H1 (cell line): ENCODE measurements at regions not wholly inside any gene's neighbourhood (a gene's known extent, or its start where the extent isn't known, plus 50 kb on each side); places are given as distances from the start of the nearest gene placed in this dataset.

Experiments
- CTCF ChIA-PET: fragments of 300-600 bp; sonication (Branson Sonifier 250); formaldehyde crosslinking; loops from one replicate; lab custom pipeline; 2021; ENCODE audit not compliant: partially characterized antibody; lab: Charles Lee
- POLR2A ChIA-PET: fragments of 300-600 bp; sonication (Branson Sonifier 250); formaldehyde crosslinking; loops from one replicate; lab custom pipeline; 2021; ENCODE audit warnings: inconsistent platforms; ENCODE audit not compliant: partially characterized antibody; lab: Charles Lee
- DNase-seq, 2 experiments: peaks; one replicate each; pipeline versions ENCODE4 v3.0.0 to v3.0.0-alpha.2; 2010 to 2022; ENCODE audit warnings: low spot score in 2 of 2, low read depth in 1 of 2, mixed read lengths in 1 of 2
- FAIRE-seq: peaks from 2 replicates; lab custom pipeline; 2011; peaks lifted over from hg19 to GRCh38; lab: Jason Lieb, UNC
- H2AFZ ChIP-seq: 2 replicates; pipeline ENCODE4 v1.8.1; 2012; ENCODE audit warnings: low read length, inconsistent platforms
- H2AK5ac ChIP-seq: 2 replicates; pipeline ENCODE4 v1.6.1; 2013; ENCODE audit warnings: low read depth, low read length
- H2BK120ac ChIP-seq: replicated peaks from 2 replicates; pipeline ENCODE3; 2013; ENCODE audit warnings: low read depth, low read length, inconsistent platforms
- H2BK12ac ChIP-seq: 2 replicates; pipeline ENCODE4 v1.6.1; 2013; ENCODE audit warnings: low read depth, low read length
- H2BK15ac ChIP-seq: 2 replicates; pipeline ENCODE4 v1.6.1; 2013; ENCODE audit warnings: low read length
- H2BK20ac ChIP-seq: 2 replicates; pipeline ENCODE4 v1.6.1; 2013; ENCODE audit warnings: low read length
- H2BK5ac ChIP-seq: 2 replicates; pipeline ENCODE4 v1.6.1; 2013; ENCODE audit warnings: low read depth, low read length
- H3K14ac ChIP-seq: 2 replicates; pipeline ENCODE4 v1.6.1; 2013; ENCODE audit warnings: inconsistent platforms; ENCODE audit not compliant: insufficient read length
- H3K18ac ChIP-seq: 2 replicates; pipeline ENCODE4 v1.6.1; 2013; ENCODE audit warnings: low read length; ENCODE audit errors: extremely low read depth
- H3K23ac ChIP-seq: 2 replicates; pipeline ENCODE4 v1.6.1; 2013; ENCODE audit warnings: inconsistent platforms; ENCODE audit not compliant: insufficient read length
- H3K23me2 ChIP-seq: 2 replicates; pipeline ENCODE4 v1.6.1; 2013; ENCODE audit warnings: low read depth, low read length
- H3K27ac ChIP-seq: 2 replicates; pipeline ENCODE4 v1.6.1; 2011; ENCODE audit warnings: low read depth, low read length, inconsistent platforms
- H3K27me3 ChIP-seq, 4 experiments: replicated peaks in 1 of 4; 1 replicate in 1 of 4; 2 replicates in 3 of 4; pipeline versions ENCODE4 v1.6.1 to v1.8.1; 2011 to 2013; ENCODE audit warnings: low read length in 3 of 4, mild to moderate bottlenecking in 3 of 4, inconsistent platforms in 2 of 4, mixed read lengths in 2 of 4, moderate library complexity in 1 of 4; ENCODE audit not compliant: control insufficient read depth in 3 of 4, insufficient read depth in 3 of 4; ENCODE audit errors: extremely low read depth in 1 of 4
- H3K36me3 ChIP-seq, 4 experiments: 2 replicates each; pipeline versions ENCODE4 v1.6.1 to v1.8.1; 2011 to 2013; ENCODE audit warnings: mild to moderate bottlenecking in 4 of 4, low read length in 3 of 4, moderate library complexity in 2 of 4, control low read depth in 1 of 4, inconsistent platforms in 1 of 4; ENCODE audit not compliant: insufficient read depth in 4 of 4, control insufficient read depth in 2 of 4
- H3K4ac ChIP-seq: replicated peaks from 2 replicates; pipeline ENCODE3; 2013; ENCODE audit warnings: low read length, low read depth, mixed read lengths, inconsistent platforms; ENCODE audit not compliant: insufficient read length
- H3K4me1 ChIP-seq, 4 experiments: replicated peaks in 1 of 4; 1 replicate in 1 of 4; 2 replicates in 3 of 4; pipeline versions ENCODE4 v1.6.1 to v1.8.1; 2011 to 2013; ENCODE audit warnings: low read length in 3 of 4, inconsistent platforms in 2 of 4, mixed read lengths in 1 of 4; ENCODE audit not compliant: insufficient read depth in 4 of 4, control insufficient read depth in 3 of 4
- H3K4me2 ChIP-seq, 2 experiments: 2 replicates each; pipeline versions ENCODE4 v1.6.1 to v1.8.1; 2011 to 2013; ENCODE audit warnings: low read depth in 2 of 2, low read length in 2 of 2, control low read depth in 1 of 2, inconsistent platforms in 1 of 2, mild to moderate bottlenecking in 1 of 2; ENCODE audit not compliant: insufficient read depth in 1 of 2
- H3K4me3 ChIP-seq, 4 experiments: fragments of 200-600, 300-600 bp in 1 of 4; sonication (generic), shearing (Covaris generic), sonication (Bioruptor Twin) in 1 of 4; 2 replicates each; pipeline versions ENCODE4 v1.5.1 to v1.8.1; 2011 to 2016; ENCODE audit warnings: low read length in 4 of 4, low read depth in 3 of 4, control low read depth in 2 of 4, inconsistent platforms in 2 of 4, mild to moderate bottlenecking in 2 of 4, mixed read lengths in 1 of 4, moderate library complexity in 1 of 4; ENCODE audit not compliant: insufficient read depth in 2 of 4; ENCODE audit errors: extremely low read depth in 1 of 4
- H3K56ac ChIP-seq: replicated peaks from 2 replicates; pipeline ENCODE3; 2013; ENCODE audit warnings: low read depth, mild to moderate bottlenecking, mixed read lengths, low read length, inconsistent platforms; ENCODE audit not compliant: insufficient read length
- H3K79me1 ChIP-seq: 2 replicates; pipeline ENCODE4 v1.6.1; 2013; ENCODE audit warnings: low read depth, low read length, control low read depth
- H3K79me2 ChIP-seq, 2 experiments: 2 replicates each; pipeline versions ENCODE4 v1.6.1 to v1.8.1; 2012 to 2013; ENCODE audit warnings: low read length in 2 of 2, mild to moderate bottlenecking in 2 of 2, inconsistent platforms in 1 of 2; ENCODE audit not compliant: insufficient read depth in 2 of 2, control insufficient read depth in 1 of 2
- H3K9ac ChIP-seq, 4 experiments: replicated peaks in 1 of 4; 1 replicate in 1 of 4; 2 replicates in 3 of 4; pipeline versions ENCODE4 v1.6.1 to v1.8.1; 2011 to 2013; ENCODE audit warnings: low read depth in 3 of 4, low read length in 3 of 4, control low read depth in 2 of 4, mild to moderate bottlenecking in 2 of 4, moderate library complexity in 2 of 4, inconsistent platforms in 1 of 4; ENCODE audit errors: extremely low read depth in 1 of 4
- H3K9me3 ChIP-seq, 2 experiments: 2 replicates each; pipeline versions ENCODE4 v1.6.1 to v1.8.1; 2012 to 2013; ENCODE audit warnings: mild to moderate bottlenecking in 2 of 2, moderate library complexity in 2 of 2, control low read depth in 1 of 2, inconsistent platforms in 1 of 2, low read depth in 1 of 2, low read length in 1 of 2, mixed read lengths in 1 of 2; ENCODE audit not compliant: insufficient read depth in 2 of 2
- H4K20me1 ChIP-seq, 2 experiments: replicated peaks in 1 of 2; 2 replicates each; pipeline versions ENCODE3 to v1.8.1; 2011 to 2013; ENCODE audit warnings: inconsistent platforms in 2 of 2, low read length in 2 of 2, mild to moderate bottlenecking in 1 of 2; ENCODE audit not compliant: insufficient read depth in 2 of 2, control insufficient read depth in 1 of 2
- H4K5ac ChIP-seq: 2 replicates; pipeline ENCODE4 v1.6.1; 2013; ENCODE audit warnings: low read length, low read depth, mixed read lengths, inconsistent platforms; ENCODE audit not compliant: insufficient read length
- H4K8ac ChIP-seq: 2 replicates; pipeline ENCODE4 v1.8.0; 2013; ENCODE audit warnings: mild to moderate bottlenecking, moderate library complexity, low read length, inconsistent platforms; ENCODE audit not compliant: insufficient read depth; ENCODE audit errors: extremely low read depth
- H4K91ac ChIP-seq: replicated peaks from 2 replicates; pipeline ENCODE3; 2013; ENCODE audit warnings: low read length, mixed read lengths, inconsistent platforms; ENCODE audit not compliant: insufficient read length
- ASH2L ChIP-seq: fragments of 200-600, 300-600 bp; sonication (generic); IDR thresholded peaks from one replicate; pipeline ENCODE4 v1.7.1; 2017; ENCODE audit warnings: low read length
- BACH1 ChIP-seq: IDR thresholded peaks from 2 replicates; pipeline ENCODE4 v1.6.1; 2012; ENCODE audit warnings: low read length, improper control_type of control experiment
- CBX5 ChIP-seq: fragments of 300-800, 300-1000 bp; sonication (generic); IDR thresholded peaks from 2 replicates; pipeline ENCODE4 v1.7.1; 2016; ENCODE audit warnings: antibody characterized with exemption, low read length, low read depth
- CREB1 ChIP-seq: IDR thresholded peaks from 2 replicates; pipeline ENCODE4 v1.6.1; 2012; ENCODE audit warnings: inconsistent platforms
- CTBP2 ChIP-seq: IDR thresholded peaks from 2 replicates; pipeline ENCODE4 v1.7.0; 2011; ENCODE audit warnings: borderline replicate concordance, mild to moderate bottlenecking, moderate library complexity, mixed read lengths, low read length; ENCODE audit not compliant: insufficient read depth, insufficient read length
- EP300 ChIP-seq, 2 experiments: IDR thresholded peaks; 1 replicate in 1 of 2; 2 replicates in 1 of 2; pipeline ENCODE4 v1.6.1; 2011 to 2012; ENCODE audit warnings: low read depth in 2 of 2, low read length in 2 of 2, mild to moderate bottlenecking in 2 of 2, borderline replicate concordance in 1 of 2, inconsistent platforms in 1 of 2, moderate library complexity in 1 of 2
- EZH2 ChIP-seq: fragments of 200-600 bp; sonication (generic); IDR thresholded peaks from 2 replicates; pipeline ENCODE4 v1.7.1; 2012; ENCODE audit warnings: low read depth, mild to moderate bottlenecking, moderate library complexity, low read length, inconsistent platforms; ENCODE audit not compliant: severe bottlenecking
- JUN ChIP-seq: IDR thresholded peaks from 2 replicates; pipeline ENCODE4 v1.6.1; 2011; ENCODE audit warnings: low read depth, mild to moderate bottlenecking, improper control_type of control experiment, low read length
- KDM1A ChIP-seq: fragments of 200-600, 300-600 bp; sonication (generic); IDR thresholded peaks from 2 replicates; pipeline ENCODE4 v1.7.1; 2016; ENCODE audit warnings: mild to moderate bottlenecking, low read length, borderline replicate concordance
- KDM5A ChIP-seq: fragments of 200-600 bp; IDR thresholded peaks from 2 replicates; pipeline ENCODE4 v1.7.1; 2012; ENCODE audit warnings: mild to moderate bottlenecking, low read length, inconsistent platforms, mixed read lengths
- RBBP5 ChIP-seq: IDR thresholded peaks from 2 replicates; pipeline ENCODE4 v1.7.1; 2012; ENCODE audit warnings: low read depth, mild to moderate bottlenecking, inconsistent platforms, low read length, moderate library complexity, borderline replicate concordance
- SIN3A ChIP-seq, 2 experiments: IDR thresholded peaks in 1 of 2; conservative IDR thresholded peaks in 1 of 2; 2 replicates each; pipeline ENCODE4 v1.6.1; 2011 to 2012; ENCODE audit warnings: low read length in 2 of 2, improper control_type of control experiment in 1 of 2, low read depth in 1 of 2, mild to moderate bottlenecking in 1 of 2
- SIX5 ChIP-seq: IDR thresholded peaks from 2 replicates; pipeline ENCODE4 v1.6.1; 2011; ENCODE audit warnings: mild to moderate bottlenecking, low read depth, low read length
- WGBS, 2 experiments: shearing (Covaris generic) in 1 of 2; methylation state at CpG; one replicate each; pipeline versions ENCODE4 v1.1.6 to v1.1.7; 2013 to 2015; ENCODE audit warnings: low lambda C conversion rate in 2 of 2, mixed read lengths in 2 of 2, inconsistent platforms in 1 of 2, low coverage in 1 of 2, missing lambda C conversion rate in 1 of 2; ENCODE audit not compliant: insufficient replicate concordance in 2 of 2, insufficient coverage in 1 of 2, insufficient read length in 1 of 2; ENCODE audit errors: extremely low coverage in 1 of 2, missing lambda C conversion rate in 1 of 2; 5-methylcytosine and 5-hydroxymethylcytosine counted together
- TF ChIP-seq, protein P1 (sequence below): IDR thresholded peaks from 2 replicates; pipeline ENCODE4 v1.6.1; 2012; ENCODE audit warnings: inconsistent platforms

DNA sequence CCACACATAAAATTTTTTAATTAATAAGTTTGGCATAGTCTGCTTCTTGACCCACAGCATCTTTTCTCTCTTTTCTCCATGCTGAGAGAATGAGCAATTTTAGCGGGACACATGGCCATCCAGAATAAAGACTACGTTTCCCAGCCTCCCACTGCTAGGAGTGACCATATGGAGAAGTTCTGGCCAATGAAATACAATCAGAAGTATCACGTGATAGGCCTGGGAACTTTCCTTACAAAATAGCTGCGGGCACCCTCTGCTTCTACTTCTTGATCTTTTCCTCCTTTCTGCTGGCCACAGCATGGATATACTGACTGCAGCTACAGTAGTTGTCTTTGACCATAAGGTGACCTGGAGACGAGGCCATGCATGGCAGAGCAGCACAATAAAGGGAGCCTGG lies 348.0 kb downstream of the BCOR start:
- no peaks in the 10 kb centered on the region for H4K20me1 ChIP-seq
- 58% methylated on average over 4 of the region's 5 CpGs; no CpG with 5 or more reads in 1 of the 2 experiments for WGBS, 2 experiments
- H3K14ac ChIP-seq: no peak overlapping the region
- no peak overlapping the region for H3K9ac ChIP-seq
- H3K4me3 ChIP-seq: no peak overlapping the region
- no peak overlapping the region for H2BK5ac ChIP-seq
- H3K4ac ChIP-seq: no peak overlapping the region
- H2BK12ac ChIP-seq: no peak overlapping the region
- H4K91ac ChIP-seq: no peak overlapping the region
- H2AFZ ChIP-seq: no peak overlapping the region
- no peak overlapping the region for H2AK5ac ChIP-seq
- H3K36me3 ChIP-seq: no peaks in the 10 kb centered on the region
- H3K18ac ChIP-seq: no peak overlapping the region
- H2BK20ac ChIP-seq: no peak overlapping the region
- H3K23me2 ChIP-seq: no peaks in the 10 kb centered on the region
- H3K27me3 ChIP-seq: no peaks in the 10 kb centered on the region; a peak in 1 of 7 replicates
- no peaks in the 10 kb centered on the region for H3K79me1 ChIP-seq
- no peak for DNase-seq
- H4K5ac ChIP-seq: no peak overlapping the region
- H3K27ac ChIP-seq: no peak overlapping the region
- no peak overlapping the region for H3K23ac ChIP-seq
- no peaks in the 10 kb centered on the region for H3K79me2 ChIP-seq
- FAIRE-seq: peak; percentile 90
- H2BK120ac ChIP-seq: no peak overlapping the region
- no peaks in the 10 kb centered on the region for H3K9me3 ChIP-seq
- no peak overlapping the region for H3K4me2 ChIP-seq
- peaks cover 0 to under 1% (median 0%) of the 10 kb centered on the region in 4 experiments; a peak in 1 of 7 replicates for H3K4me1 ChIP-seq
- POLR2A ChIA-PET: interaction anchor here (0.8 kb wide), 1 partner anchor 22 kb away, joined by 3 read pairs; no protein-coding TSS in a partner anchor
- H4K8ac ChIP-seq: no peak overlapping the region
- H2BK15ac ChIP-seq: no peak overlapping the region
- CTCF ChIA-PET: no interaction called here
- H3K56ac ChIP-seq: no peak overlapping the region
- TF ChIP-seq SIX5: peak; percentile 41; the same call in 1 of the 2 replicates
- no peak for TF ChIP-seq EZH2
- TF ChIP-seq, protein P1, sequence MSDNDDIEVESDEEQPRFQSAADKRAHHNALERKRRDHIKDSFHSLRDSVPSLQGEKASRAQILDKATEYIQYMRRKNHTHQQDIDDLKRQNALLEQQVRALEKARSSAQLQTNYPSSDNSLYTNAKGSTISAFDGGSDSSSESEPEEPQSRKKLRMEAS: 0 out of 2 replicates have a peak, but pooled peaks have one; percentile 22
- TF ChIP-seq BACH1: no peak
- no peak for TF ChIP-seq CTBP2
- TF ChIP-seq JUN: no peak
- TF ChIP-seq KDM1A: no peak
- no peak for TF ChIP-seq KDM5A
- TF ChIP-seq CREB1: no peak
- TF ChIP-seq SIN3A (conservative IDR thresholded peaks at IDR 0.05 in 1 of 2, IDR thresholded peaks at IDR 0.05 in 1 of 2; ENCODE audit: low read depth in 1 of 2, low read length in 2 of 2): no peak
- no peak for TF ChIP-seq ASH2L
- TF ChIP-seq RBBP5: no peak
- TF ChIP-seq CBX5: no peak
- no peak for TF ChIP-seq EP300 (IDR thresholded peaks at IDR 0.05; ENCODE audit: borderline replicate concordance in 1 of 2, low read depth in 2 of 2, low read length in 2 of 2)
